GM20000 (cell line): ENCODE measurements at regions not wholly inside any gene's neighbourhood (a gene's known extent, or its start where the extent isn't known, plus 50 kb on each side); places are given as distances from the start of the nearest gene placed in this dataset.
"Not testable (repeated sequence)": the region's sequence is repeated elsewhere in the genome, so short reads cannot be mapped to it uniquely, and the experiment has no call there.

Experiments
- DNase-seq: peaks from one replicate; pipeline ENCODE4 v3.0.0; 2012; ENCODE audit warnings: low spot score
- TF ChIP-seq, protein P1 (sequence below): IDR thresholded peaks from 2 replicates; pipeline ENCODE4 v1.5.1; 2012; ENCODE audit warnings: mild to moderate bottlenecking, control low read depth; ENCODE audit errors: extremely low read depth, missing control alignments

DNA sequence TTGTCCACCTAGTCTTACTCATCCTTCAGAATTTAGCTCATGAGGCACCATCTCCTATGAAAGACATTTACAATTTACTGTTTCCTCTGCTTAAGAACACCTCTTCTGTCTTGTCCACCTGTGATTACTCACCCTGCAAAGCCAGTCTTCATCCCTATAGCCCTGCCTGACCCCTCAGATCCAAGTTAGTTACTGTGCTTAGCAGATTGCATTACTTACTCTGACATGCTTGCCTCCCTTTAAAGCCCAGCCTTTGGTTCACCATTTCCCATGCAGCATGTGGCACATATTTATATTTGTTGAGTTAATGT lies 60.9 kb upstream of the VCAM1 start:
- TF ChIP-seq, protein P1, sequence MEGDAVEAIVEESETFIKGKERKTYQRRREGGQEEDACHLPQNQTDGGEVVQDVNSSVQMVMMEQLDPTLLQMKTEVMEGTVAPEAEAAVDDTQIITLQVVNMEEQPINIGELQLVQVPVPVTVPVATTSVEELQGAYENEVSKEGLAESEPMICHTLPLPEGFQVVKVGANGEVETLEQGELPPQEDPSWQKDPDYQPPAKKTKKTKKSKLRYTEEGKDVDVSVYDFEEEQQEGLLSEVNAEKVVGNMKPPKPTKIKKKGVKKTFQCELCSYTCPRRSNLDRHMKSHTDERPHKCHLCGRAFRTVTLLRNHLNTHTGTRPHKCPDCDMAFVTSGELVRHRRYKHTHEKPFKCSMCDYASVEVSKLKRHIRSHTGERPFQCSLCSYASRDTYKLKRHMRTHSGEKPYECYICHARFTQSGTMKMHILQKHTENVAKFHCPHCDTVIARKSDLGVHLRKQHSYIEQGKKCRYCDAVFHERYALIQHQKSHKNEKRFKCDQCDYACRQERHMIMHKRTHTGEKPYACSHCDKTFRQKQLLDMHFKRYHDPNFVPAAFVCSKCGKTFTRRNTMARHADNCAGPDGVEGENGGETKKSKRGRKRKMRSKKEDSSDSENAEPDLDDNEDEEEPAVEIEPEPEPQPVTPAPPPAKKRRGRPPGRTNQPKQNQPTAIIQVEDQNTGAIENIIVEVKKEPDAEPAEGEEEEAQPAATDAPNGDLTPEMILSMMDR = no peak
- no peak for DNase-seq

DNA sequence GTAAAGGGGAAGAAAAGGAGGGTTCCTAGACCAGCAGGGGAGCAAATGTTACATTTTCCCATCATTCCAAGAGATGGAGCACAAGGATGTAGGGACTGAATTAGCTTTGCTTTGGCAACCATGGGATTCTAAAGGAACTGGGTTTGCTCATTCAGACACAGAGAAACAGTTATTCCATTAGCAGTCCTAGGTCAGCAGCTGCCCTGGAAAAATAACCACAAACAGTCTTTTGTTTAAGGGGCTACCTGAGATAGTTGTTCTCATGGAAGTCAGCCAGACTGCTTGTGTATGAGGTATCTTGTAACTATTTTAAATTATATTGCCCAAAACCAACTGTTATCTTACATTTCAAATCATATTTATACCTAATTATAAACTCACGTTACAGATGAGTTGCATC lies 58.4 kb upstream of the VCAM1 start:
- no peak for DNase-seq
- TF ChIP-seq, protein P1 = no peak

DNA sequence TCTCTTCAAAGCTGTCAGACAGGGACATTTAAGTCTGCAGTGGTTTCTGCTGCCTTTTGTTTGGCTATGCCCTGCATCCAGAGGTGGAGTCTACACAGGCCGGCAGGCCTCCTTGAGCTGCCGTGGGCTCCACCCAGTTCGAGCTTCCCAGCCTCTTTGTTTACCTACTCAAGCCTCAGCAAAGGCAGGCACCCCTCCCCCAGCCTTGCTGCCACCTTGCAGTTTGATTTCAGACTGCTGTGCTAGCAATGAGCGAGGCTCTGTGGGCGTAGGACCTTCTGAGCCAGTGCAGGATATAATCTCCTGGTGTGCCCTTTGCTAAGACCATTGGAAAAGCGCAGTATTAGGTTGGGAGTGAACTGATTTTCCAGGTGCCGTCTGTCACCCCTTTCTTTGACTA lies 51.0 kb upstream of the VCAM1 start:
- not testable (repeated sequence) for DNase-seq
